Adrenal gland (tissue), 5 donors: ENCODE measurements at regions not wholly inside any gene's neighbourhood (a gene's known extent, or its start where the extent isn't known, plus 50 kb on each side); places are given as distances from the start of the nearest gene placed in this dataset.

Experiments used
- CTCF ChIP-seq, 6 experiments: fragments of 450-650 bp in 4 of 6; fragments of 200-600 bp in 2 of 6; sonication (generic) in 1 of 6; IDR thresholded peaks; 1 replicate in 5 of 6; 2 replicates in 1 of 6; pipeline versions ENCODE4 v1.5.1 to v1.8.0; 2016 to 2021; ENCODE audit warnings: antibody characterized with exemption in 6 of 6, mild to moderate bottlenecking in 2 of 6, moderate library complexity in 1 of 6
- POLR2A ChIP-seq, 2 donors: fragments of 450-650 bp; IDR thresholded peaks; one replicate each; pipeline ENCODE4 v1.6.1; 2017; ENCODE audit warnings: antibody characterized with exemption in 2 of 2, mild to moderate bottlenecking in 2 of 2, moderate library complexity in 1 of 2
- donor health status: DM: no; HTN: no; CAD: no.

GRCh38 chrX:437661-438390 is 51.1 kb upstream of the PPP2R3B start:
- no peak for TF ChIP-seq CTCF (IDR thresholded peaks at IDR 0.05)
- no peak for TF ChIP-seq POLR2A (IDR thresholded peaks at IDR 0.05)
